Astrocyte (in vitro differentiated cells and primary cell): ENCODE measurements at regions not wholly inside any gene's neighbourhood (a gene's known extent, or its start where the extent isn't known, plus 50 kb on each side); places are given as distances from the start of the nearest gene placed in this dataset.

Experiments
- DNase-seq: peaks from one replicate; pipeline ENCODE4 v3.0.0-alpha.2; 2010; ENCODE audit warnings: low read depth
- FAIRE-seq: peaks from 2 replicates; lab custom pipeline; 2011; peaks lifted over from hg19 to GRCh38; lab: Jason Lieb, UNC
- H2AFZ ChIP-seq: 2 replicates; pipeline ENCODE4 v1.6.0; 2012; ENCODE audit warnings: low read depth, low read length, inconsistent platforms
- H3K27ac ChIP-seq: 2 replicates; pipeline ENCODE4 v1.5.1; 2011; ENCODE audit warnings: low read depth, low read length, inconsistent platforms
- H3K27me3 ChIP-seq: 2 replicates; pipeline ENCODE4 v1.6.0; 2011; ENCODE audit warnings: low read length, inconsistent platforms; ENCODE audit not compliant: insufficient read depth
- H3K36me3 ChIP-seq: 2 replicates; pipeline ENCODE4 v1.5.1; 2011; ENCODE audit warnings: low read length, inconsistent platforms; ENCODE audit not compliant: insufficient read depth
- H3K4me1 ChIP-seq: 2 replicates; pipeline ENCODE4 v1.5.1; 2011; ENCODE audit warnings: low read length, inconsistent platforms; ENCODE audit not compliant: insufficient read depth
- H3K4me2 ChIP-seq: 2 replicates; pipeline ENCODE4 v1.6.0; 2012; ENCODE audit warnings: low read length, inconsistent platforms
- H3K4me3 ChIP-seq: 2 replicates; pipeline ENCODE4 v1.5.1; 2011; ENCODE audit warnings: low read depth, mild to moderate bottlenecking, low read length, inconsistent platforms; ENCODE audit not compliant: insufficient read depth
- H3K79me2 ChIP-seq: 2 replicates; pipeline ENCODE4 v1.6.0; 2012; ENCODE audit warnings: mild to moderate bottlenecking, low read length, inconsistent platforms; ENCODE audit not compliant: insufficient read depth
- H3K9ac ChIP-seq: 2 replicates; pipeline ENCODE4 v1.6.0; 2012; ENCODE audit warnings: mild to moderate bottlenecking, low read length, inconsistent platforms
- H3K9me3 ChIP-seq: 2 replicates; pipeline ENCODE4 v1.5.1; 2012; ENCODE audit warnings: low read depth, mild to moderate bottlenecking, low read length, inconsistent platforms; ENCODE audit not compliant: insufficient read depth
- H4K20me1 ChIP-seq: 2 replicates; pipeline ENCODE4 v1.6.0; 2012; ENCODE audit warnings: low read length, inconsistent platforms; ENCODE audit not compliant: insufficient read depth
- H3K27ac Mint-ChIP-seq: one replicate; pipeline ENCODE4 v1.8.0; 2021; ENCODE audit warnings: mild to moderate bottlenecking, mixed read lengths; ENCODE audit not compliant: unreplicated experiment
- H3K27me3 Mint-ChIP-seq: one replicate; pipeline ENCODE4 v1.8.0; 2021; ENCODE audit warnings: low read depth, mixed read lengths; ENCODE audit not compliant: unreplicated experiment
- H3K36me3 Mint-ChIP-seq: one replicate; pipeline ENCODE4 v1.8.0; 2021; ENCODE audit warnings: low read depth, mixed read lengths; ENCODE audit not compliant: unreplicated experiment
- H3K4me1 Mint-ChIP-seq: one replicate; pipeline ENCODE4 v1.8.0; 2021; ENCODE audit warnings: low read depth, mixed read lengths; ENCODE audit not compliant: unreplicated experiment
- H3K4me3 Mint-ChIP-seq: one replicate; pipeline ENCODE4 v1.8.0; 2021; ENCODE audit warnings: mild to moderate bottlenecking, moderate library complexity, mixed read lengths; ENCODE audit not compliant: unreplicated experiment
- H3K9me3 Mint-ChIP-seq: one replicate; pipeline ENCODE4 v1.8.0; 2021; ENCODE audit warnings: mild to moderate bottlenecking, mixed read lengths; ENCODE audit not compliant: unreplicated experiment
- EZH2 ChIP-seq: IDR thresholded peaks from 2 replicates; pipeline ENCODE4 v1.6.1; 2012; ENCODE audit warnings: mild to moderate bottlenecking, low read length, inconsistent platforms; ENCODE audit not compliant: insufficient read depth
- TF ChIP-seq, protein P1 (sequence below): IDR thresholded peaks from 2 replicates; pipeline ENCODE4 v1.5.1; 2011; ENCODE audit warnings: low read depth, mild to moderate bottlenecking, inconsistent platforms, low read length, moderate library complexity; ENCODE audit not compliant: insufficient read depth

DNA sequence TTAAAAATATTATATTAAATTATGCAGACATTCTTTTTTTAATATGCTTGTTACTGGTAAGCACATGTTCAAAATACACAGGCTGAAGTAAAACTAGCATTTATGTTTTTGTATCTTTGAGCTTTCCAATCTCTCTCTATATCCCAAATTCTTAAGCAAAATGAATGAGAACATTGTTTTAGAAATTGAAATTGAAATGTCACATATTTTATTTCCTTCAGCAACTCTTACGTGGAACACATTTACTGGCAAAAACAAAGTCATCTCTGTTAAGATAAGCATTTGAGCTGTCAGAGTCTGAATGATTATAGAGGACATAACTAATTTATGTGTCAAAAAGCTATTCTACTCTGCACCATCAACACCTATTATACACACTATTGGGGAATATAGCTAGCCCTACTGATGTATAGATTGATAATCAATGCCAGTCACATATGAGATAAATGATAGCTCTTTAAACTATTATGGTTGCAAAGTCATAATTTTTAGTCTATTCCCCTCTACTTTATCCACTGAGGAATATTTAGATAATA, 535.4 kb upstream of the BCHE start:
- Histone ChIP-seq H3K4me1 (no peaks in the 10 kb centered on the region), H3K27me3 (no peaks in the 10 kb centered on the region), H3K4me3 (no peak overlapping the region), H3K4me2 (no peak overlapping the region), H3K9ac (no peak overlapping the region), H3K27ac (no peak overlapping the region), H3K9me3 (peaks cover 3% of the 10 kb centered on the region), H3K79me2 (no peaks in the 10 kb centered on the region), H4K20me1 (no peaks in the 10 kb centered on the region), H3K36me3 (no peaks in the 10 kb centered on the region), H2AFZ (no peak overlapping the region)
- no peak for DNase-seq
- H3K36me3 Mint-ChIP-seq, result no peaks in the 10 kb centered on the region
- FAIRE-seq, result no peak
- TF ChIP-seq, protein P1, sequence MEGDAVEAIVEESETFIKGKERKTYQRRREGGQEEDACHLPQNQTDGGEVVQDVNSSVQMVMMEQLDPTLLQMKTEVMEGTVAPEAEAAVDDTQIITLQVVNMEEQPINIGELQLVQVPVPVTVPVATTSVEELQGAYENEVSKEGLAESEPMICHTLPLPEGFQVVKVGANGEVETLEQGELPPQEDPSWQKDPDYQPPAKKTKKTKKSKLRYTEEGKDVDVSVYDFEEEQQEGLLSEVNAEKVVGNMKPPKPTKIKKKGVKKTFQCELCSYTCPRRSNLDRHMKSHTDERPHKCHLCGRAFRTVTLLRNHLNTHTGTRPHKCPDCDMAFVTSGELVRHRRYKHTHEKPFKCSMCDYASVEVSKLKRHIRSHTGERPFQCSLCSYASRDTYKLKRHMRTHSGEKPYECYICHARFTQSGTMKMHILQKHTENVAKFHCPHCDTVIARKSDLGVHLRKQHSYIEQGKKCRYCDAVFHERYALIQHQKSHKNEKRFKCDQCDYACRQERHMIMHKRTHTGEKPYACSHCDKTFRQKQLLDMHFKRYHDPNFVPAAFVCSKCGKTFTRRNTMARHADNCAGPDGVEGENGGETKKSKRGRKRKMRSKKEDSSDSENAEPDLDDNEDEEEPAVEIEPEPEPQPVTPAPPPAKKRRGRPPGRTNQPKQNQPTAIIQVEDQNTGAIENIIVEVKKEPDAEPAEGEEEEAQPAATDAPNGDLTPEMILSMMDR, result no peak
- no peak for TF ChIP-seq EZH2
- no peaks in the 10 kb centered on the region for H3K27me3 Mint-ChIP-seq
- H3K9me3 Mint-ChIP-seq, result no peaks in the 10 kb centered on the region
- H3K4me1 Mint-ChIP-seq, result no peaks in the 10 kb centered on the region
- no peak overlapping the region for H3K4me3 Mint-ChIP-seq
- no peak overlapping the region for H3K27ac Mint-ChIP-seq

DNA sequence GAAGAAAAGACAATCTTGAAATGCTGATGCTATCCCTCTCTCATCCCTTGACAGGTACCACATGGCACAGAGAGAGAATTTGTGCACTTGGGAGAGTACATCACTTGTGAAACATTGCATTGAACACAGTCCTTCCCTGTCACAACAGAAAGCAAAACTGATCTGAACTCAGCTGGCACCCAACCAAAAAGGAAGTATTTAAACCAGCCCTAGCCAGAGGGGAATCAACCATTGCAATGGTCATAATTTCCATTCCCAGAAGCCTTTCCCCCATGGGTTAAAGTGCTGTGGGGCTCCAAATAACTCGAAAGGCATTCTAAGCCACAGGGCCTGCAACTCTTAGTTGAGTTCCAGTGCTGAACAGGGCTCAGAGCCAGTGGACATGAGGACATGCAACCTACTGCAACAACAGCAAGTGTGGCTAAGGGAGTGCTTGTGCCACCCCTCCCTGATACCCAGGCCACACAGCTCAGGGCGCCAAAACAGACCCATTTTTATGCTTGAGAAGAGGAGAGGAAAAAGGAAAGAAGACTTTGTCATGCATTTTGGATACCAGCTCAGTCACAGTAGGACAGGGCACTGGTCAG, 530.8 kb upstream of the BCHE start:
- H3K27ac Mint-ChIP-seq, result no peak overlapping the region
- FAIRE-seq (no peak), DNase-seq (no peak)
- no peak overlapping the region for H3K4me3 ChIP-seq
- no peak overlapping the region for H3K9ac ChIP-seq
- H2AFZ ChIP-seq, result no peak overlapping the region
- peaks cover 3% of the 10 kb centered on the region for H3K9me3 ChIP-seq
- H3K4me3 Mint-ChIP-seq, result no peak overlapping the region
- no peak for TF ChIP-seq EZH2
- TF ChIP-seq, protein P1, result no peak
- H3K4me1 Mint-ChIP-seq, result no peaks in the 10 kb centered on the region
- no peaks in the 10 kb centered on the region for H4K20me1 ChIP-seq
- no peaks in the 10 kb centered on the region for H3K9me3 Mint-ChIP-seq
- no peaks in the 10 kb centered on the region for H3K27me3 Mint-ChIP-seq
- H3K4me2 ChIP-seq, result no peak overlapping the region
- no peaks in the 10 kb centered on the region for H3K4me1 ChIP-seq
- no peaks in the 10 kb centered on the region for H3K36me3 ChIP-seq
- no peaks in the 10 kb centered on the region for H3K36me3 Mint-ChIP-seq
- no peak overlapping the region for H3K27ac ChIP-seq
- no peaks in the 10 kb centered on the region for H3K27me3 ChIP-seq
- no peaks in the 10 kb centered on the region for H3K79me2 ChIP-seq

DNA sequence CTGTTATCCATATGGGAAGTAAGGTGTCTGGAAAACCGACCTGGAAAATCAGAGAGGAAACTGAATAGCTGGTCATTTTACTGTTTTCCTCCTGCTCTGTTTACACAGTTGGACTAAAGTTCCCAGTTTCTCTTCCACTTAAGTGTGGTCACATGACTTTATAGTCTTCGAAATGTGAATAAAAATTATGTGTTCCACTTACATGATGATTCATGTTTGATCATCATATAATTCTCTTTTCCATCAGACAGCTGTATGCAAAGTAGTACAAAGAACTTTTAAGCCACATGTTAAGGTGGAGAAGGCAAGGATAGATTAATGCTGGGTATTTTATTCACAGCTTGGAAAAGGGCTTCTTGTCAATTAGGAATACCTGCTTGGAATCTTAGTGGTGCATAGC, 525.5 kb upstream of the BCHE start:
- H3K27ac ChIP-seq, result no peak overlapping the region
- Mint-ChIP-seq H3K9me3 (no peaks in the 10 kb centered on the region), H3K27me3 (no peaks in the 10 kb centered on the region), H3K4me1 (no peaks in the 10 kb centered on the region), H3K36me3 (no peaks in the 10 kb centered on the region), H3K4me3 (no peak overlapping the region), H3K27ac (no peak overlapping the region)
- no peaks in the 10 kb centered on the region for H3K27me3 ChIP-seq
- no peak overlapping the region for H3K4me2 ChIP-seq
- DNase-seq (peak; percentile 15), FAIRE-seq (no peak)
- no peak for TF ChIP-seq EZH2
- TF ChIP-seq, protein P1, result no peak
- no peaks in the 10 kb centered on the region for H4K20me1 ChIP-seq
- H3K79me2 ChIP-seq, result no peaks in the 10 kb centered on the region
- no peaks in the 10 kb centered on the region for H3K36me3 ChIP-seq
- H3K9ac ChIP-seq, result no peak overlapping the region
- H3K4me1 ChIP-seq, result no peaks in the 10 kb centered on the region
- no peak overlapping the region for H3K4me3 ChIP-seq
- H2AFZ ChIP-seq, result no peak overlapping the region
- no peaks in the 10 kb centered on the region for H3K9me3 ChIP-seq
